Suppressor macrophage treated with lipopolysaccharide for 1 hour (primary cell): ENCODE measurements at regions not wholly inside any gene's neighbourhood (a gene's known extent, or its start where the extent isn't known, plus 50 kb on each side); places are given as distances from the start of the nearest gene placed in this dataset.
A peak's percentile ranks its signal among the peaks of the same experiment; 100 is the strongest.

ENCODE experiments used
- DNase-seq, 3 donors: peaks; one replicate each; pipeline ENCODE4 v3.0.0-alpha.2; 2020 to 2022

- no peak for DNase-seq
Observed at GRCh38 chr17:71375948-71376347, 744.9 kb upstream of the SOX9 start.

GRCh38 chr17:71376933-71377332 lies 743.9 kb upstream of the SOX9 start:
- no peak for DNase-seq

- no peak for DNase-seq
Observed at GRCh38 chr17:71378036-71378435, 742.8 kb upstream of the SOX9 start.

- DNase-seq = no peak
Observed at GRCh38 chr17:71378741-71379140, 742.1 kb upstream of the SOX9 start.

GRCh38 chr17:71379512-71379911 lies 741.3 kb upstream of the SOX9 start:
- DNase-seq = no peak

GRCh38 chr17:71380535-71380934 lies 740.3 kb upstream of the SOX9 start:
- no peak for DNase-seq

- DNase-seq = no peak
Observed at GRCh38 chr17:71380936-71381335, 739.9 kb upstream of the SOX9 start.

GRCh38 chr17:71383091-71383490 lies 737.7 kb upstream of the SOX9 start:
- DNase-seq = no peak

GRCh38 chr17:71387456-71387855 lies 733.4 kb upstream of the SOX9 start:
- DNase-seq = no peak

GRCh38 chr17:71392715-71393567 lies 727.9 kb upstream of the SOX9 start:
- DNase-seq = no peak

GRCh38 chr17:71395901-71396300 lies 724.9 kb upstream of the SOX9 start:
- DNase-seq = no peak

GRCh38 chr17:71396711-71397110 lies 724.1 kb upstream of the SOX9 start:
- no peak for DNase-seq

- DNase-seq = no peak
Observed at GRCh38 chr17:71398025-71398424, 722.8 kb upstream of the SOX9 start.

- no peak for DNase-seq
Observed at GRCh38 chr17:71398800-71399219, 722.0 kb upstream of the SOX9 start.

- no peak for DNase-seq
Observed at GRCh38 chr17:71399221-71399620, 721.6 kb upstream of the SOX9 start.

GRCh38 chr17:71399649-71400048 lies 721.2 kb upstream of the SOX9 start:
- no peak for DNase-seq

- DNase-seq = no peak
Observed at GRCh38 chr17:71402007-71402406, 718.8 kb upstream of the SOX9 start.

GRCh38 chr17:71402661-71403141 lies 718.1 kb upstream of the SOX9 start:
- no peak for DNase-seq

- DNase-seq = no peak
Observed at GRCh38 chr17:71405101-71405500, 715.7 kb upstream of the SOX9 start.

- no peak for DNase-seq
Observed at GRCh38 chr17:71407981-71408380, 712.8 kb upstream of the SOX9 start.

GRCh38 chr17:71409137-71409536 lies 711.7 kb upstream of the SOX9 start:
- no peak for DNase-seq

- no peak for DNase-seq
Observed at GRCh38 chr17:71409712-71410111, 711.1 kb upstream of the SOX9 start.

- DNase-seq = peak in 1 of 3 donors; percentile 5
Observed at GRCh38 chr17:71412803-71413202, 708.0 kb upstream of the SOX9 start.

GRCh38 chr17:71413935-71414334 lies 706.9 kb upstream of the SOX9 start:
- no peak for DNase-seq

- no peak for DNase-seq
Observed at GRCh38 chr17:71417142-71417541, 703.7 kb upstream of the SOX9 start.
